T-helper 1 cell treated with Interleukin-12 subunit alpha and Interleukin-12 subunit beta and Interleukin-4 antibody, amounts not matched to agents 30 μg/mL and 1 μg/mL, for 36 hours (primary cell): ENCODE measurements at regions not wholly inside any gene's neighbourhood (a gene's known extent, or its start where the extent isn't known, plus 50 kb on each side); places are given as distances from the start of the nearest gene placed in this dataset.
"Not testable (repeated sequence)": the region's sequence is repeated elsewhere in the genome, so short reads cannot be mapped to it uniquely, and the experiment has no call there.

ENCODE experiments used
- H3K27ac Mint-ChIP-seq: one replicate; pipeline ENCODE4 v1.8.0; 2021; ENCODE audit warnings: mild to moderate bottlenecking, mixed read lengths
- H3K27me3 Mint-ChIP-seq: one replicate; pipeline ENCODE4 v1.8.0; 2021; ENCODE audit warnings: low read depth, mixed read lengths
- H3K36me3 Mint-ChIP-seq: one replicate; pipeline ENCODE4 v1.8.0; 2021; ENCODE audit warnings: low read depth, mixed read lengths
- H3K4me1 Mint-ChIP-seq: one replicate; pipeline ENCODE4 v1.8.0; 2021; ENCODE audit warnings: low read depth, mixed read lengths
- H3K4me3 Mint-ChIP-seq: one replicate; pipeline ENCODE4 v1.8.0; 2021; ENCODE audit warnings: mild to moderate bottlenecking, moderate library complexity, mixed read lengths
- H3K9me3 Mint-ChIP-seq: one replicate; pipeline ENCODE4 v1.8.0; 2021; ENCODE audit warnings: mixed read lengths

- not testable (repeated sequence) for H3K27ac Mint-ChIP-seq, H3K36me3 Mint-ChIP-seq, H3K4me3 Mint-ChIP-seq, H3K4me1 Mint-ChIP-seq, H3K27me3 Mint-ChIP-seq
- H3K9me3 Mint-ChIP-seq, result peaks cover 18% of the 10 kb centered on the region
Observed at GRCh38 chr4:12089920-12090319, 661.2 kb upstream of the HS3ST1 start.

- H3K36me3 Mint-ChIP-seq, result no peaks in the 10 kb centered on the region
- H3K9me3 Mint-ChIP-seq, result peaks cover 6% of the 10 kb centered on the region
- no peak overlapping the region for H3K27ac Mint-ChIP-seq
Observed at GRCh38 chr4:12084690-12085089, 656.0 kb upstream of the HS3ST1 start.

GRCh38 chr4:12071316-12071715, 642.6 kb upstream of the HS3ST1 start:
- Mint-ChIP-seq H3K27me3 (no peaks in the 10 kb centered on the region), H3K27ac (no peak overlapping the region), H3K4me3 (no peak overlapping the region), H3K4me1 (no peaks in the 10 kb centered on the region), H3K9me3 (peaks cover 11% of the 10 kb centered on the region), H3K36me3 (no peaks in the 10 kb centered on the region)

More at GRCh38 chr4:12084690-12085089, 656.0 kb upstream of the HS3ST1 start:
- no peak overlapping the region for H3K4me3 Mint-ChIP-seq
- no peaks in the 10 kb centered on the region for H3K27me3 Mint-ChIP-seq
- H3K4me1 Mint-ChIP-seq, result no peaks in the 10 kb centered on the region

- Mint-ChIP-seq H3K27me3 (no peaks in the 10 kb centered on the region), H3K4me3 (no peak overlapping the region), H3K4me1 (no peaks in the 10 kb centered on the region), H3K27ac (no peak overlapping the region), H3K36me3 (no peaks in the 10 kb centered on the region), H3K9me3 (peaks cover 24% of the 10 kb centered on the region)
Observed at GRCh38 chr4:12053966-12054365, 625.3 kb upstream of the HS3ST1 start.

GRCh38 chr4:12053556-12053955, 624.9 kb upstream of the HS3ST1 start:
- Mint-ChIP-seq H3K27ac (no peak overlapping the region), H3K27me3 (no peaks in the 10 kb centered on the region), H3K4me1 (no peaks in the 10 kb centered on the region), H3K36me3 (no peaks in the 10 kb centered on the region), H3K9me3 (peaks cover 25% of the 10 kb centered on the region), H3K4me3 (no peak overlapping the region)

GRCh38 chr4:12050357-12050756, 621.7 kb upstream of the HS3ST1 start:
- Mint-ChIP-seq H3K27ac (no peak overlapping the region), H3K4me1 (no peaks in the 10 kb centered on the region), H3K4me3 (no peak overlapping the region), H3K27me3 (no peaks in the 10 kb centered on the region), H3K9me3 (peaks cover 22% of the 10 kb centered on the region), H3K36me3 (no peaks in the 10 kb centered on the region)

- Mint-ChIP-seq H3K4me3 (no peak overlapping the region), H3K36me3 (no peaks in the 10 kb centered on the region), H3K9me3 (peaks cover 23% of the 10 kb centered on the region), H3K27ac (no peak overlapping the region), H3K27me3 (no peaks in the 10 kb centered on the region), H3K4me1 (no peaks in the 10 kb centered on the region)
Observed at GRCh38 chr4:12042818-12043217, 614.1 kb upstream of the HS3ST1 start.

DNA sequence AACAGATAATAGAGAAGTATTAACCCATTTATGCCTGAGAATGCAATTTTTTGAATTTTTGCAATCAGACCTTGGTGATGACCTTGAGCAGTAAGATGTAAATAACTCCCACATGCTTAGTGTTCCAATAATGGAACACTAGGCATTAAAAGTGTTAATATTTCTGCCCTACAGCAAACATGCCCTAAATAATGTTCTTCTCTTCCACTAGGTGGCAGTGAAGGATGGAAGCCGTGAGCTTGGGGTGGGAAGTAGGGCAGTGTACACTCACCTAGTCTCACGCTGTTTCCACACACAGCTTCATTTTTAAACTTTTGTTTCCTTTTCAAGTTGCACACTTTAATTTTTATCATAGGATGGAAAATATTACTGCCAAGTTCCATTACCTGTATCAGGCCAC, 613.1 kb upstream of the HS3ST1 start:
- Mint-ChIP-seq H3K36me3 (no peaks in the 10 kb centered on the region), H3K4me1 (no peaks in the 10 kb centered on the region), H3K4me3 (no peak overlapping the region), H3K27me3 (no peaks in the 10 kb centered on the region), H3K9me3 (peaks cover 23% of the 10 kb centered on the region), H3K27ac (no peak overlapping the region)

DNA sequence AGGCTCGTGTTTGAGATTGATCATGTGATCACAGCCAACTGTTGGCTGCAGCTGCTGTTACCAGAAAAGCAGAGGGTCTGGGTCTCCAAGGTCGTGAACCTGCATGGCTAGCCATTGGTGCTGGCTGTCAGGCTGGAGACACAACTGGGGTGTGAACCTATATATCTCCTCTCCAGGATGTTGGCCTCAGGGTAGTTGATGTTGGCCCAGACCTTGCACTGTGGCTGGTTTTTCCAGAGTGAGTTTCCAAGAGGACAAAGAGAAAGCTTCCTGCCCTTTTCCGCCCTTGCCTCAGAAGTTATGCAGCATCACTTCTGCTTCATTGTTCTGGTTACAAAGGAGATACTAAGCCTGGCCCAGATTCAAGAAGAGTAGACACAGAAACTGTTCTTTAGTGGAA, 607.8 kb upstream of the HS3ST1 start:
- H3K4me3 Mint-ChIP-seq, result no peak overlapping the region
- peaks cover 27% of the 10 kb centered on the region for H3K9me3 Mint-ChIP-seq
- H3K36me3 Mint-ChIP-seq, result no peaks in the 10 kb centered on the region
- no peaks in the 10 kb centered on the region for H3K27me3 Mint-ChIP-seq
- H3K4me1 Mint-ChIP-seq, result no peaks in the 10 kb centered on the region
- no peak overlapping the region for H3K27ac Mint-ChIP-seq

DNA sequence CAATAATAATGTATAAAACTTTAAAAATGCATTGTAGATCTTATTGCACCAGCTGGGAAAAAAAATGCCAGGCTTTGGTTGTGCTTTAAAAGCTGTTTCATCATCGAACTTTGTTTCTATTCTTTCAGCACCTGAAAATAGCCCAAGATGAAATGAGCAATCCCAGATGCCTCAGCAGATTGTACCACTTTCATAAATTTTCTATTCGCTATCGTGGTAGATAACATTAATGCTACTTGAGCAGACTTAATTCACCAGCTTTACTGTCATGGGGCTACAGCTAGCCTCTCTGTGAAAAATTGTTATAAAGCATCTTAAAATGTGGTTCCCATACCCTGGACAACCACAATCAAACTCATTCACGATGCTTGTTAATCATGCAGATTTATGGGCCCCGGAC, 599.6 kb upstream of the HS3ST1 start:
- no peaks in the 10 kb centered on the region for H3K4me1 Mint-ChIP-seq
- no peak overlapping the region for H3K4me3 Mint-ChIP-seq
- H3K9me3 Mint-ChIP-seq, result peaks cover 12% of the 10 kb centered on the region
- no peaks in the 10 kb centered on the region for H3K27me3 Mint-ChIP-seq
- H3K27ac Mint-ChIP-seq, result no peak overlapping the region
- H3K36me3 Mint-ChIP-seq, result no peaks in the 10 kb centered on the region

GRCh38 chr4:12022409-12022808, 593.7 kb upstream of the HS3ST1 start:
- no peaks in the 10 kb centered on the region for H3K36me3 Mint-ChIP-seq
- H3K4me1 Mint-ChIP-seq, result no peaks in the 10 kb centered on the region
- H3K27ac Mint-ChIP-seq, result no peak overlapping the region
- H3K27me3 Mint-ChIP-seq, result no peaks in the 10 kb centered on the region
- peaks cover 22% of the 10 kb centered on the region for H3K9me3 Mint-ChIP-seq
- H3K4me3 Mint-ChIP-seq, result no peak overlapping the region

DNA sequence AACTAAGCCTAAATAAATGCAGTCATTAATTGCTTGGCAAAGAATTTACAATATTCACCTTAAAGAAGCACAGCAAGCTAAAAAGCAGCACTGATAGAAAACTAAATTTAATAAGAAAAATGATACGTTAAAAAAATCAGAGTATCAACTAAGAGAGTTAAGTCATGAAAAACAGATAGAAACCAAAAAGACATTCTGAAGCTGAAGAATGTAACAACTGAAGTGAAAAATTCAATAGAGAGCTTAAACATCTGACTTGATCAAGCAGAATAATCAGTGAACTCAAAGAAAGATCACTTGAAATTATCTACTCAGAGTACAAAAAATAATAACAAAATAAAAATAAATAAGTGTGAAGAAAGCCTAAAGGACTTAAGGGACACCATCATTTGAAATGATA, 588.0 kb upstream of the HS3ST1 start:
- H3K4me1 Mint-ChIP-seq, result no peaks in the 10 kb centered on the region
- H3K27ac Mint-ChIP-seq, result no peak overlapping the region
- H3K9me3 Mint-ChIP-seq, result peaks cover 16% of the 10 kb centered on the region

GRCh38 chr4:12005471-12005870, 576.8 kb upstream of the HS3ST1 start:
- Mint-ChIP-seq H3K27ac (no peak overlapping the region), H3K27me3 (no peaks in the 10 kb centered on the region), H3K4me1 (no peaks in the 10 kb centered on the region), H3K4me3 (no peak overlapping the region), H3K36me3 (no peaks in the 10 kb centered on the region), H3K9me3 (peaks cover 9% of the 10 kb centered on the region)

More for the DNA sequence above, 588.0 kb upstream of the HS3ST1 start:
- no peaks in the 10 kb centered on the region for H3K27me3 Mint-ChIP-seq
- no peak overlapping the region for H3K4me3 Mint-ChIP-seq
- H3K36me3 Mint-ChIP-seq, result peaks cover 2% of the 10 kb centered on the region

- H3K27me3 Mint-ChIP-seq, H3K4me1 Mint-ChIP-seq, H3K27ac Mint-ChIP-seq, H3K4me3 Mint-ChIP-seq, H3K36me3 Mint-ChIP-seq: not testable (repeated sequence)
- peaks cover 45% of the 10 kb centered on the region for H3K9me3 Mint-ChIP-seq
Observed at GRCh38 chr4:11996581-11996980, 567.9 kb upstream of the HS3ST1 start.

DNA sequence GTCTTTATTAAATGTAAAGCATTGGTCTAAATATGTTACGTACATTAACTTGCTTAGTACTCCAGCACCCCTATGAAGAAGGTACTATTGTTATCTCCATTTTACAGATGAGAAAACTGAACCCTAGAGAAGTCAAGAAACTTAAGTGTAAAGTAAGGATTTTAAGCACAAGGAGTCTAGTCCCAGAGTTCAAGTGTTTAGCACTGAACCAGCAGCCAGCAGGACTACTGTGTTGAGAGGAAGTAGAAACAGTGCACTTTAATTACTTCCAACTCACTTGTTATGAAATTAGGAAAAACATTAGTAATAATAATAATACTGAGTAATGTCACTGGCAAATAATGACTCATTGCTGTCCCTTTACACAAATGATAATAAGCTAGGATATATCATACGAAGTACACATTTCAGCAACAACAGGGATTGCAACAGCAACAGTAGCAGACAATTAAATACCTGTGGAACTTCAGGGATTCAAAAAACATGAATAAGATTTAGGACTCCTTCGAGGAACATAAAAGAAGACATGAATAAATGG, 548.1 kb upstream of the HS3ST1 start:
- H3K27ac Mint-ChIP-seq, result no peak overlapping the region
- H3K27me3 Mint-ChIP-seq, result no peaks in the 10 kb centered on the region
- H3K4me1 Mint-ChIP-seq, result no peaks in the 10 kb centered on the region
- H3K36me3 Mint-ChIP-seq, result no peaks in the 10 kb centered on the region
- H3K4me3 Mint-ChIP-seq, result no peak overlapping the region
- H3K9me3 Mint-ChIP-seq, result peaks cover 3% of the 10 kb centered on the region

- Mint-ChIP-seq H3K9me3 (peaks cover 3% of the 10 kb centered on the region), H3K4me3 (no peak overlapping the region), H3K27ac (no peak overlapping the region), H3K4me1 (no peaks in the 10 kb centered on the region), H3K36me3 (no peaks in the 10 kb centered on the region), H3K27me3 (no peaks in the 10 kb centered on the region)
Observed at GRCh38 chr4:11973270-11973669, 544.6 kb upstream of the HS3ST1 start.
